HepG2 (cell line): ENCODE measurements at regions not wholly inside any gene's neighbourhood (a gene's known extent, or its start where the extent isn't known, plus 50 kb on each side); places are given as distances from the start of the nearest gene placed in this dataset.

Experiments
- ATAC-seq: fragments of 200-7000 bp; cut with Tn5 transposase; 3 replicates; pipeline ENCODE4 v1.9.1; 2020; ENCODE audit warnings: mild to moderate bottlenecking, moderate library complexity
- BruUV-seq: library from RNA; stranded (reverse); fragments of 400-500 nt; replicated peaks from 2 replicates; lab custom pipeline; 2021; lab: Mats Ljungman, UMichigan
- CTCF ChIA-PET: fragments of 300-600 bp; formaldehyde crosslinking; extraction: SDS; loops from one replicate; lab custom pipeline; 2021; ENCODE audit warnings: low total read pairs, inconsistent platforms, low intra/inter-chr PET ratio; lab: Yijun Ruan, JAX
- POLR2A ChIA-PET: fragments of 350-600 bp; sonication (Branson Sonifier 250); formaldehyde crosslinking; loops from one replicate; lab custom pipeline; 2020; ENCODE audit warnings: antibody characterized with exemption, inconsistent platforms; lab: Yijun Ruan, JAX
- DNase-seq: peaks from one replicate; pipeline ENCODE4 v3.0.0-alpha.2; 2015; ENCODE audit warnings: low spot score
- FAIRE-seq: peaks from 3 replicates; lab custom pipeline; 2011; peaks lifted over from hg19 to GRCh38; lab: Jason Lieb, UNC
- H2AFZ ChIP-seq: one replicate; pipeline ENCODE4 v1.6.1; 2011; ENCODE audit warnings: low read length, inconsistent platforms
- H3K27ac ChIP-seq: fragments of 300-600 bp; 3 replicates; pipeline ENCODE4 v1.8.0; 2011; ENCODE audit warnings: mixed run types, mild to moderate bottlenecking, mixed read lengths, low read length, inconsistent platforms; ENCODE audit not compliant: insufficient read depth; ENCODE audit errors: extremely low read length
- H3K27me3 ChIP-seq, 2 experiments: fragments of 200-600 bp in 1 of 2; 2 replicates in 1 of 2; 3 replicates in 1 of 2; pipeline versions ENCODE4 v1.6.0 to v1.8.0; 2011; ENCODE audit warnings: low read length in 2 of 2, mild to moderate bottlenecking in 2 of 2, moderate library complexity in 2 of 2, inconsistent platforms in 1 of 2; ENCODE audit not compliant: insufficient read depth in 2 of 2, control insufficient read depth in 1 of 2
- H3K36me3 ChIP-seq, 2 experiments: fragments of 200-600 bp in 1 of 2; replicated peaks in 1 of 2; 2 replicates in 1 of 2; 3 replicates in 1 of 2; pipeline versions ENCODE4 v1.5.1 to v1.8.0; 2011; ENCODE audit warnings: low read length in 2 of 2, inconsistent platforms in 1 of 2; ENCODE audit not compliant: insufficient read depth in 2 of 2, control insufficient read depth in 1 of 2
- H3K4me1 ChIP-seq: 2 replicates; pipeline ENCODE4 v1.5.1; 2012; ENCODE audit warnings: low read length, inconsistent platforms; ENCODE audit not compliant: insufficient read depth
- H3K4me2 ChIP-seq: 2 replicates; pipeline ENCODE4 v1.6.0; 2011; ENCODE audit warnings: low read depth, low read length, inconsistent platforms
- H3K4me3 ChIP-seq, 3 experiments: fragments of 200-600 bp in 1 of 3; sonication (generic), shearing (Covaris generic) in 1 of 3; replicated peaks in 1 of 3; 2 replicates each; pipeline ENCODE4 v1.5.1; 2011 to 2016; ENCODE audit warnings: low read length in 3 of 3, inconsistent platforms in 2 of 3, low read depth in 2 of 3, mild to moderate bottlenecking in 2 of 3, control low read depth in 1 of 3, mixed read lengths in 1 of 3; ENCODE audit not compliant: insufficient read depth in 1 of 3
- H3K79me2 ChIP-seq: one replicate; pipeline ENCODE4 v1.6.1; 2011; ENCODE audit warnings: low read length, inconsistent platforms; ENCODE audit not compliant: insufficient read depth
- H3K9ac ChIP-seq: 2 replicates; pipeline ENCODE4 v1.6.0; 2011; ENCODE audit warnings: mild to moderate bottlenecking, low read depth, low read length, inconsistent platforms; ENCODE audit not compliant: insufficient read depth
- H3K9me3 ChIP-seq: 2 replicates; pipeline ENCODE4 v1.5.1; 2012; ENCODE audit warnings: mild to moderate bottlenecking, low read length
- H4K20me1 ChIP-seq: 2 replicates; pipeline ENCODE4 v1.6.0; 2011; ENCODE audit warnings: inconsistent platforms, mild to moderate bottlenecking, low read length, moderate library complexity; ENCODE audit not compliant: insufficient read depth
- NFIC ChIP-seq: IDR thresholded peaks from 2 replicates; pipeline ENCODE4 v1.6.1; 2012; ENCODE audit warnings: mild to moderate bottlenecking, low read length, inconsistent platforms
- NFKB2 ChIP-seq: sonication (generic); formaldehyde crosslinking; IDR thresholded peaks from 2 replicates; pipeline ENCODE4 v1.4.0; 2020; ENCODE audit warnings: missing genetic modification reagents, borderline replicate concordance
- POGZ ChIP-seq: sonication (generic); formaldehyde crosslinking; IDR thresholded peaks from 2 replicates; pipeline ENCODE4 v1.4.0; 2020; ENCODE audit warnings: mild to moderate bottlenecking, missing genetic modification reagents
- RBFOX2 ChIP-seq: fragments of 200-400 bp; formaldehyde crosslinking; IDR thresholded peaks from 2 replicates; pipeline ENCODE4 v1.6.1; 2017; ENCODE audit warnings: low read depth, mild to moderate bottlenecking, low read length
- WGBS: methylation state at CpG from one replicate; pipeline ENCODE4 v1.1.6; 2017; ENCODE audit warnings: low lambda C conversion rate; 5-methylcytosine and 5-hydroxymethylcytosine counted together
- in situ Hi-C: cut with HindIII; loops from 2 replicates; pipeline ENCODE4 v1.10.0; 2017; ENCODE audit warnings: low pct_unique_long_range_greater_than_20kb; ENCODE audit not compliant: extremely low pct_ligation_motif_present
- intact Hi-C: fragments of 100-400 bp; cut with micrococcal nuclease; formaldehyde crosslinking; loops from one replicate; pipeline ENCODE4 v1.10.0; 2022; ENCODE audit not compliant: unreplicated experiment
- TF ChIP-seq, protein P1 (sequence below): sonication (generic); formaldehyde crosslinking; IDR thresholded peaks from 2 replicates; pipeline ENCODE4 v1.9.0; 2021; ENCODE audit warnings: missing genetic modification reagents, borderline replicate concordance
- TF ChIP-seq, protein P2 (sequence below), 2 experiments: IDR thresholded peaks; 2 replicates each; pipeline ENCODE4 v1.6.1; 2011 to 2012; ENCODE audit warnings: low read length in 2 of 2, borderline replicate concordance in 1 of 2, low read depth in 1 of 2, mild to moderate bottlenecking in 1 of 2, moderate library complexity in 1 of 2

- FAIRE-seq (no peak), DNase-seq (no peak), ATAC-seq (no peak)
- Histone ChIP-seq H3K4me2 (no peak overlapping the region), H3K27ac (no peak overlapping the region), H3K9ac (no peak overlapping the region), H3K4me1 (no peaks in the 10 kb centered on the region), H3K79me2 (no peaks in the 10 kb centered on the region), H3K9me3 (0 out of 2 replicates have a peak, but pooled peaks cover 3% of the 10 kb centered on the region), H3K36me3 (no peaks in the 10 kb centered on the region), H2AFZ (no peak overlapping the region), H3K27me3 (no peaks in the 10 kb centered on the region), H4K20me1 (no peaks in the 10 kb centered on the region), H3K4me3 (no peak overlapping the region)
- intact Hi-C loops = no loop called here
- POLR2A ChIA-PET = no interaction called here
- 13% methylated on average over 4 of the region's 5 CpGs for WGBS
- CTCF ChIA-PET = no interaction called here
- TF ChIP-seq, protein P1, sequence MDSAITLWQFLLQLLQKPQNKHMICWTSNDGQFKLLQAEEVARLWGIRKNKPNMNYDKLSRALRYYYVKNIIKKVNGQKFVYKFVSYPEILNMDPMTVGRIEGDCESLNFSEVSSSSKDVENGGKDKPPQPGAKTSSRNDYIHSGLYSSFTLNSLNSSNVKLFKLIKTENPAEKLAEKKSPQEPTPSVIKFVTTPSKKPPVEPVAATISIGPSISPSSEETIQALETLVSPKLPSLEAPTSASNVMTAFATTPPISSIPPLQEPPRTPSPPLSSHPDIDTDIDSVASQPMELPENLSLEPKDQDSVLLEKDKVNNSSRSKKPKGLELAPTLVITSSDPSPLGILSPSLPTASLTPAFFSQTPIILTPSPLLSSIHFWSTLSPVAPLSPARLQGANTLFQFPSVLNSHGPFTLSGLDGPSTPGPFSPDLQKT (CRISPR knock-in tag) = no peak
- TF ChIP-seq POGZ (CRISPR knock-in tag) = no peak
- TF ChIP-seq NFIC = no peak
- TF ChIP-seq, protein P2, sequence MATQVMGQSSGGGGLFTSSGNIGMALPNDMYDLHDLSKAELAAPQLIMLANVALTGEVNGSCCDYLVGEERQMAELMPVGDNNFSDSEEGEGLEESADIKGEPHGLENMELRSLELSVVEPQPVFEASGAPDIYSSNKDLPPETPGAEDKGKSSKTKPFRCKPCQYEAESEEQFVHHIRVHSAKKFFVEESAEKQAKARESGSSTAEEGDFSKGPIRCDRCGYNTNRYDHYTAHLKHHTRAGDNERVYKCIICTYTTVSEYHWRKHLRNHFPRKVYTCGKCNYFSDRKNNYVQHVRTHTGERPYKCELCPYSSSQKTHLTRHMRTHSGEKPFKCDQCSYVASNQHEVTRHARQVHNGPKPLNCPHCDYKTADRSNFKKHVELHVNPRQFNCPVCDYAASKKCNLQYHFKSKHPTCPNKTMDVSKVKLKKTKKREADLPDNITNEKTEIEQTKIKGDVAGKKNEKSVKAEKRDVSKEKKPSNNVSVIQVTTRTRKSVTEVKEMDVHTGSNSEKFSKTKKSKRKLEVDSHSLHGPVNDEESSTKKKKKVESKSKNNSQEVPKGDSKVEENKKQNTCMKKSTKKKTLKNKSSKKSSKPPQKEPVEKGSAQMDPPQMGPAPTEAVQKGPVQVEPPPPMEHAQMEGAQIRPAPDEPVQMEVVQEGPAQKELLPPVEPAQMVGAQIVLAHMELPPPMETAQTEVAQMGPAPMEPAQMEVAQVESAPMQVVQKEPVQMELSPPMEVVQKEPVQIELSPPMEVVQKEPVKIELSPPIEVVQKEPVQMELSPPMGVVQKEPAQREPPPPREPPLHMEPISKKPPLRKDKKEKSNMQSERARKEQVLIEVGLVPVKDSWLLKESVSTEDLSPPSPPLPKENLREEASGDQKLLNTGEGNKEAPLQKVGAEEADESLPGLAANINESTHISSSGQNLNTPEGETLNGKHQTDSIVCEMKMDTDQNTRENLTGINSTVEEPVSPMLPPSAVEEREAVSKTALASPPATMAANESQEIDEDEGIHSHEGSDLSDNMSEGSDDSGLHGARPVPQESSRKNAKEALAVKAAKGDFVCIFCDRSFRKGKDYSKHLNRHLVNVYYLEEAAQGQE (IDR thresholded peaks at IDR 0.05; ENCODE audit: borderline replicate concordance in 1 of 2, low read depth in 1 of 2, low read length in 2 of 2) = no peak
- TF ChIP-seq RBFOX2 = no peak
- TF ChIP-seq NFKB2 (CRISPR knock-in tag) = no peak
- no TSS peak for BruUV-seq
- in situ Hi-C loops = no loop called here
Observed at GRCh38 chr10:130255777-130256176, 119.6 kb downstream of the GLRX3 start.
